Naive thymus-derived CD4-positive, alpha-beta T cell (primary cell): ENCODE measurements at regions not wholly inside any gene's neighbourhood (a gene's known extent, or its start where the extent isn't known, plus 50 kb on each side); places are given as distances from the start of the nearest gene placed in this dataset.

Experiments
- ATAC-seq: fragments of 150-1000 bp; cut with Tn5 transposase; 2 replicates; pipeline ENCODE4 v1.10.0; 2021; ENCODE audit warnings: mild to moderate bottlenecking, moderate library complexity
- CTCF ChIA-PET: fragments of 350-600 bp; sonication (Branson Sonifier 250); formaldehyde crosslinking; loops from one replicate; lab custom pipeline; 2021; ENCODE audit warnings: antibody characterized with exemption; lab: Charles Lee
- POLR2A ChIA-PET: fragments of 350-600 bp; sonication (Branson Sonifier 250); formaldehyde crosslinking; loops from one replicate; lab custom pipeline; 2021; ENCODE audit warnings: antibody characterized with exemption, inconsistent platforms; lab: Charles Lee
- DNase-seq, 9 donors: peaks; one replicate each; pipeline versions ENCODE4 v3.0.0 to v3.0.0-alpha.2; 2020 to 2022; ENCODE audit warnings: mixed read lengths in 1 of 9
- H3K27ac ChIP-seq: one replicate; pipeline ENCODE4 v1.7.0; 2013; ENCODE audit warnings: mild to moderate bottlenecking, low read depth, low read length, moderate library complexity
- H3K27me3 ChIP-seq, 2 donors: one replicate each; pipeline ENCODE4 v1.7.0; 2013; ENCODE audit warnings: low read length in 2 of 2, mild to moderate bottlenecking in 2 of 2, moderate library complexity in 2 of 2; ENCODE audit not compliant: control insufficient read depth in 2 of 2, insufficient read depth in 2 of 2
- H3K36me3 ChIP-seq, 3 experiments: 1 replicate in 2 of 3; 2 replicates in 1 of 3; pipeline ENCODE4 v1.7.0; 2013; ENCODE audit warnings: low read length in 3 of 3, mild to moderate bottlenecking in 3 of 3, moderate library complexity in 1 of 3; ENCODE audit not compliant: insufficient read depth in 3 of 3, control insufficient read depth in 2 of 3
- H3K4me1 ChIP-seq, 2 donors: one replicate each; pipeline ENCODE4 v1.7.0; 2013; ENCODE audit warnings: low read length in 2 of 2, mild to moderate bottlenecking in 2 of 2, moderate library complexity in 1 of 2; ENCODE audit not compliant: control insufficient read depth in 2 of 2, insufficient read depth in 2 of 2
- H3K4me3 ChIP-seq: 2 replicates; pipeline ENCODE4 v1.7.0; 2013; ENCODE audit warnings: mild to moderate bottlenecking, low read length
- H3K9me3 ChIP-seq, 3 experiments: 1 replicate in 2 of 3; 2 replicates in 1 of 3; pipeline ENCODE4 v1.7.0; 2013; ENCODE audit warnings: low read length in 3 of 3; ENCODE audit not compliant: control insufficient read depth in 2 of 3
- H3K27ac Mint-ChIP-seq, 9 donors: one replicate each; pipeline ENCODE4 v1.8.0; 2020 to 2022; ENCODE audit warnings: mixed read lengths in 9 of 9, mild to moderate bottlenecking in 8 of 9, moderate library complexity in 5 of 9, inconsistent platforms in 2 of 9
- H3K27me3 Mint-ChIP-seq, 5 donors: one replicate each; pipeline ENCODE4 v1.8.0; 2021 to 2022; ENCODE audit warnings: mixed read lengths in 5 of 5, mild to moderate bottlenecking in 1 of 5
- H3K36me3 Mint-ChIP-seq, 5 donors: one replicate each; pipeline ENCODE4 v1.8.0; 2020 to 2022; ENCODE audit warnings: mixed read lengths in 5 of 5, mild to moderate bottlenecking in 3 of 5, inconsistent platforms in 1 of 5
- H3K4me1 Mint-ChIP-seq, 7 donors: one replicate each; pipeline ENCODE4 v1.8.0; 2020 to 2022; ENCODE audit warnings: mixed read lengths in 7 of 7, mild to moderate bottlenecking in 3 of 7, inconsistent platforms in 1 of 7
- H3K4me3 Mint-ChIP-seq, 10 donors: one replicate each; pipeline ENCODE4 v1.8.0; 2020 to 2022; ENCODE audit warnings: mild to moderate bottlenecking in 10 of 10, mixed read lengths in 10 of 10, moderate library complexity in 6 of 10, inconsistent platforms in 2 of 10
- H3K9me3 Mint-ChIP-seq, 11 donors: one replicate each; pipeline ENCODE4 v1.8.0; 2020 to 2022; ENCODE audit warnings: mixed read lengths in 11 of 11, mild to moderate bottlenecking in 4 of 11, inconsistent platforms in 1 of 11, moderate library complexity in 1 of 11
- intact Hi-C, 2 donors: fragments of 100-400 bp; cut with micrococcal nuclease; formaldehyde crosslinking; loops; one replicate each; pipeline ENCODE4 v1.15.1; 2023

- no peak overlapping the region for H3K27ac ChIP-seq
- H3K27ac Mint-ChIP-seq, result no peak overlapping the region
- ATAC-seq (no peak), DNase-seq (no peak)
- H3K36me3 Mint-ChIP-seq, result no peaks in the 10 kb centered on the region
- H3K27me3 Mint-ChIP-seq, result no peaks in the 10 kb centered on the region
- no peaks in the 10 kb centered on the region for H3K4me1 Mint-ChIP-seq
- H3K27me3 ChIP-seq, result no peaks in the 10 kb centered on the region
- ChIA-PET CTCF (no interaction called here), POLR2A (no interaction called here)
- no peak overlapping the region for H3K4me3 ChIP-seq
- no peaks in the 10 kb centered on the region for H3K36me3 ChIP-seq
- H3K4me3 Mint-ChIP-seq, result no peak overlapping the region
- peaks cover 0 to 10% (median 3%) of the 10 kb centered on the region in 11 donors for H3K9me3 Mint-ChIP-seq
- H3K4me1 ChIP-seq, result no peaks in the 10 kb centered on the region
- intact Hi-C loops, result no loop called here
- H3K9me3 ChIP-seq, result no peaks in the 10 kb centered on the region
Measured at GRCh38 chr10:108653531-108653930, 1269.8 kb downstream of the XPNPEP1 start.

DNA sequence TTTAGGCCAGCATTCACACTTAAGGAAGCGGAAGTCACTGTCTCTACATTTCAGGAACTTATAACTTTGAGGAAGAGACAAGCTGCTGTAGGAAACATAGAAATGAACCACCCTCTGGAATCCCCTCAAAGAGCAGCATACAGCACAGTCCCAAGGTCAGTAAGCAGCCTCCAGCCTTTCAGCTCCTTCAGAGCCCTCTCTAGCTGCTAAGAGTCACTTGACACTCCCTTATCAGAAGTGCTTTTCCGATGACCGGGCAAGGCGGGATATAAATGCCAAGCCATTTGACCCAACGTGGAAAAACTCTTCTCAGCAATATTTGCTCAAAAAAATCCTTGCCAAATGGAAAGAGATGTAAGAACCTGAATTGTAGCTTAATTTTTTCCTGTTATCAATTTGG lies 1284.3 kb downstream of the XPNPEP1 start:
- no peak overlapping the region for H3K4me3 ChIP-seq
- Mint-ChIP-seq H3K9me3 (peaks cover 0 to 25% (median 9%) of the 10 kb centered on the region in 11 donors), H3K27ac (no peak overlapping the region), H3K4me1 (no peaks in the 10 kb centered on the region), H3K27me3 (no peaks in the 10 kb centered on the region), H3K4me3 (no peak overlapping the region), H3K36me3 (peaks cover 0 to 4% (median 0%) of the 10 kb centered on the region in 5 donors)
- H3K27ac ChIP-seq, result no peak overlapping the region
- ATAC-seq (no peak), DNase-seq (no peak)
- H3K36me3 ChIP-seq, result no peaks in the 10 kb centered on the region
- intact Hi-C loops, result no loop called here
- no peaks in the 10 kb centered on the region for H3K4me1 ChIP-seq
- ChIA-PET POLR2A (no interaction called here), CTCF (no interaction called here)
- H3K9me3 ChIP-seq, result no peaks in the 10 kb centered on the region
- H3K27me3 ChIP-seq, result no peaks in the 10 kb centered on the region

DNA sequence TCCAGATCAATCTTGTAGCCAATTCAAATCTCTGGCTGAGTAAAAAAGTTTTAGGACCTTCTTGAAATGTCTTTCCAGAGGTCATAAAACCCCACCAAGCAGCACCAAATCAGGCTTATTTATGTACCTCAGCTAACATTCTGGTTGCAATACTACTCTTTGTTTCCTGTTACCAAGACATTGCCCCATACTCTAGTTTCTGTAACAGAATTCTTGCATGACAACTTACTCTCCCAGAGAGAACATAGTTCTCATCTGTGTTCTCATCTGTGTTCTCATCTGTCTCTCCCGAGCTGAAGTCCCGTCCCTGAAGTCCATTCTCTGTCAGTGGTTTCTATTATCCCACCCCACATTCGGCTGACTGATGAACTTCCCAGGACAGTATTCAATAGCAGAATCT lies 1285.1 kb downstream of the XPNPEP1 start:
- no peak overlapping the region for H3K27ac ChIP-seq
- intact Hi-C loops, result no loop called here
- no peak overlapping the region for H3K4me3 ChIP-seq
- no peaks in the 10 kb centered on the region for H3K9me3 ChIP-seq
- no peaks in the 10 kb centered on the region for H3K27me3 ChIP-seq
- ATAC-seq (no peak), DNase-seq (no peak)
- H3K4me1 Mint-ChIP-seq, result no peaks in the 10 kb centered on the region
- H3K27ac Mint-ChIP-seq, result no peak overlapping the region
- H3K36me3 Mint-ChIP-seq, result peaks cover 0 to 4% (median 0%) of the 10 kb centered on the region in 5 donors
- no peak overlapping the region for H3K4me3 Mint-ChIP-seq
- CTCF ChIA-PET, result no interaction called here
- POLR2A ChIA-PET, result no interaction called here
- no peaks in the 10 kb centered on the region for H3K4me1 ChIP-seq
- H3K36me3 ChIP-seq, result no peaks in the 10 kb centered on the region
- H3K9me3 Mint-ChIP-seq, result peaks cover 0 to 24% (median 7%) of the 10 kb centered on the region in 11 donors
- no peaks in the 10 kb centered on the region for H3K27me3 Mint-ChIP-seq

- Histone ChIP-seq H3K27me3 (no peaks in the 10 kb centered on the region), H3K27ac (no peak overlapping the region), H3K4me1 (no peaks in the 10 kb centered on the region), H3K9me3 (no peaks in the 10 kb centered on the region), H3K36me3 (no peaks in the 10 kb centered on the region), H3K4me3 (no peak overlapping the region)
- H3K27me3 Mint-ChIP-seq, result no peaks in the 10 kb centered on the region
- ChIA-PET POLR2A (no interaction called here), CTCF (no interaction called here)
- no peak for ATAC-seq
- H3K36me3 Mint-ChIP-seq, result no peaks in the 10 kb centered on the region
- no peak overlapping the region for H3K27ac Mint-ChIP-seq
- intact Hi-C loops, result no loop called here
- no peaks in the 10 kb centered on the region for H3K4me1 Mint-ChIP-seq
- H3K9me3 Mint-ChIP-seq, result peaks cover 0 to 17% (median 5%) of the 10 kb centered on the region in 11 donors
- H3K4me3 Mint-ChIP-seq, result no peak overlapping the region
- no peak for DNase-seq
Measured at GRCh38 chr10:108633046-108633445, 1290.3 kb downstream of the XPNPEP1 start.

- H3K27me3 Mint-ChIP-seq, result no peaks in the 10 kb centered on the region
- DNase-seq, result no peak
- Histone ChIP-seq H3K27me3 (no peaks in the 10 kb centered on the region), H3K4me1 (no peaks in the 10 kb centered on the region), H3K9me3 (no peaks in the 10 kb centered on the region), H3K36me3 (no peaks in the 10 kb centered on the region), H3K27ac (no peak overlapping the region), H3K4me3 (no peak overlapping the region)
- ChIA-PET CTCF (no interaction called here), POLR2A (no interaction called here)
- no peaks in the 10 kb centered on the region for H3K4me1 Mint-ChIP-seq
- H3K4me3 Mint-ChIP-seq, result no peak overlapping the region
- no peak for ATAC-seq
- no peaks in the 10 kb centered on the region for H3K36me3 Mint-ChIP-seq
- no peak overlapping the region for H3K27ac Mint-ChIP-seq
- peaks cover 0 to 13% (median 3%) of the 10 kb centered on the region in 11 donors for H3K9me3 Mint-ChIP-seq
- intact Hi-C loops, result no loop called here
Measured at GRCh38 chr10:108632144-108632543, 1291.2 kb downstream of the XPNPEP1 start.

DNA sequence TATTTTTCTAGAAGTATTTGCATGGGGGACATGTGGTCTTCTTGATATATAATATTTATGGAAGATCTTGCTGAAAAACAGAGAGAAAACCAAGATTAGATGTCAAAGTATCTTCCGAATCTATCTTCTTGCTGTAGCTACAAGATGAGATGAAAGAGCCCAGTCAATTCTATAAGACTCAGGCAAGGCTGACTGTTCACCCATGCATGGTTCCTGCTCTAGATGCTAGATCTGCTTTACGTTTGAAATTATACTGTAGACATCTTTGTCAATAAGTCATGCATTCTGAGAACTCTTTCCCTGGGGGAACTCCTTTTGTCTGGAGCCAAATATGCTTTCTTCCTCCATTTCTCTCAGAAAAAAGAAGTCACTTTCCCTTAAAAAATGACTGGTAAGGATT lies 1292.0 kb downstream of the XPNPEP1 start:
- ATAC-seq (no peak), DNase-seq (no peak)
- no peaks in the 10 kb centered on the region for H3K4me1 Mint-ChIP-seq
- intact Hi-C loops, result no loop called here
- H3K27ac Mint-ChIP-seq, result no peak overlapping the region
- H3K27ac ChIP-seq, result no peak overlapping the region
- no peak overlapping the region for H3K4me3 ChIP-seq
- CTCF ChIA-PET, result no interaction called here
- no peaks in the 10 kb centered on the region for H3K9me3 ChIP-seq
- no peaks in the 10 kb centered on the region for H3K27me3 Mint-ChIP-seq
- no peak overlapping the region for H3K4me3 Mint-ChIP-seq
- no peaks in the 10 kb centered on the region for H3K36me3 Mint-ChIP-seq
- POLR2A ChIA-PET, result no interaction called here
- H3K4me1 ChIP-seq, result no peaks in the 10 kb centered on the region
- peaks cover 0 to 13% (median 3%) of the 10 kb centered on the region in 11 donors for H3K9me3 Mint-ChIP-seq
- no peaks in the 10 kb centered on the region for H3K36me3 ChIP-seq
- no peaks in the 10 kb centered on the region for H3K27me3 ChIP-seq

DNA sequence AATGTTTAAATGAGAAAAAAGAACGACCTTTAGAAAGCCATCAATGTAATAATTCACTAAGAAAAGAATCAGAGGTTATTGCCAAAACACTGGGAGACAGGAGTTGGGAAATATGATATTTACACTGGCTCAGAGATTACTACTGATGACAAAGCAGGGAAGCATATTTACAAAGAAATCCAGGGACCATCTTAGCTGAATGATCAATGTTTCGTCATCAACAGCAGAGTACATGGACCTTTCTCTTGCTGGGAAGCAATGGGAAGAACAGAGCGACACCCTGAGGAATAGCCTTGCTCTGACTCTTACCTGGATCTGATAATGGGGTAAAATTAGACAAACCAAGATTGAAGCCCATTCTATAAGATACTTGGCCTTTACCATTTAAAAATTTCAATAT lies 1293.5 kb downstream of the XPNPEP1 start:
- no peaks in the 10 kb centered on the region for H3K4me1 Mint-ChIP-seq
- ATAC-seq (no peak), DNase-seq (no peak)
- Histone ChIP-seq H3K27me3 (no peaks in the 10 kb centered on the region), H3K9me3 (no peaks in the 10 kb centered on the region), H3K27ac (no peak overlapping the region), H3K4me1 (no peaks in the 10 kb centered on the region), H3K36me3 (no peaks in the 10 kb centered on the region), H3K4me3 (no peak overlapping the region)
- intact Hi-C loops, result no loop called here
- no peak overlapping the region for H3K27ac Mint-ChIP-seq
- H3K4me3 Mint-ChIP-seq, result no peak overlapping the region
- H3K9me3 Mint-ChIP-seq, result peaks cover 0 to 11% (median 3%) of the 10 kb centered on the region in 11 donors
- POLR2A ChIA-PET, result no interaction called here
- no peaks in the 10 kb centered on the region for H3K27me3 Mint-ChIP-seq
- CTCF ChIA-PET, result no interaction called here
- no peaks in the 10 kb centered on the region for H3K36me3 Mint-ChIP-seq
